PC-9 (cell line): ENCODE measurements at regions not wholly inside any gene's neighbourhood (a gene's known extent, or its start where the extent isn't known, plus 50 kb on each side); places are given as distances from the start of the nearest gene placed in this dataset.

Source experiments
- EZH2 ChIP-seq: fragments of 200-600 bp; sonication (generic); IDR thresholded peaks from 2 replicates; pipeline ENCODE4 v1.8.0; 2017; ENCODE audit warnings: antibody characterized with exemption, low read depth
- TF ChIP-seq, protein P1 (sequence below): fragments of 200-600 bp; sonication (generic); conservative IDR thresholded peaks from 2 replicates; pipeline ENCODE4 v1.6.1; 2017; ENCODE audit warnings: mixed run types, antibody characterized with exemption, mild to moderate bottlenecking, moderate library complexity

- TF ChIP-seq, protein P1, sequence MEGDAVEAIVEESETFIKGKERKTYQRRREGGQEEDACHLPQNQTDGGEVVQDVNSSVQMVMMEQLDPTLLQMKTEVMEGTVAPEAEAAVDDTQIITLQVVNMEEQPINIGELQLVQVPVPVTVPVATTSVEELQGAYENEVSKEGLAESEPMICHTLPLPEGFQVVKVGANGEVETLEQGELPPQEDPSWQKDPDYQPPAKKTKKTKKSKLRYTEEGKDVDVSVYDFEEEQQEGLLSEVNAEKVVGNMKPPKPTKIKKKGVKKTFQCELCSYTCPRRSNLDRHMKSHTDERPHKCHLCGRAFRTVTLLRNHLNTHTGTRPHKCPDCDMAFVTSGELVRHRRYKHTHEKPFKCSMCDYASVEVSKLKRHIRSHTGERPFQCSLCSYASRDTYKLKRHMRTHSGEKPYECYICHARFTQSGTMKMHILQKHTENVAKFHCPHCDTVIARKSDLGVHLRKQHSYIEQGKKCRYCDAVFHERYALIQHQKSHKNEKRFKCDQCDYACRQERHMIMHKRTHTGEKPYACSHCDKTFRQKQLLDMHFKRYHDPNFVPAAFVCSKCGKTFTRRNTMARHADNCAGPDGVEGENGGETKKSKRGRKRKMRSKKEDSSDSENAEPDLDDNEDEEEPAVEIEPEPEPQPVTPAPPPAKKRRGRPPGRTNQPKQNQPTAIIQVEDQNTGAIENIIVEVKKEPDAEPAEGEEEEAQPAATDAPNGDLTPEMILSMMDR = no peak
- no peak for TF ChIP-seq EZH2
Measured at GRCh38 chr11:8318536-8318935, 54.9 kb upstream of the LMO1 start.
